Panc1 (cell line): ENCODE measurements at regions not wholly inside any gene's neighbourhood (a gene's known extent, or its start where the extent isn't known, plus 50 kb on each side); places are given as distances from the start of the nearest gene placed in this dataset.

Source experiments
- ATAC-seq: fragments of 200-7000 bp; cut with Tn5 transposase; 2 replicates; pipeline ENCODE4 v1.9.1; 2020; ENCODE audit warnings: mild to moderate bottlenecking, moderate library complexity
- BruUV-seq: library from RNA; stranded (reverse); fragments of 400-500 nt; replicated peaks from 2 replicates; lab custom pipeline; 2021; lab: Mats Ljungman, UMichigan
- CTCF ChIA-PET: fragments of 300-600 bp; sonication (Branson Sonifier 250); formaldehyde crosslinking; loops from one replicate; lab custom pipeline; 2022; ENCODE audit warnings: antibody characterized with exemption; lab: Charles Lee
- POLR2A ChIA-PET: fragments of 300-600 bp; sonication (Branson Sonifier 250); formaldehyde crosslinking; loops from one replicate; lab custom pipeline; 2022; ENCODE audit warnings: antibody characterized with exemption; lab: Charles Lee
- DNase-seq: peaks from one replicate; pipeline ENCODE4 v3.0.0-alpha.2; 2010; ENCODE audit warnings: low read depth, low spot score
- H3K27ac ChIP-seq: 2 replicates; pipeline ENCODE4 v1.5.1; 2011; ENCODE audit warnings: mild to moderate bottlenecking, low read length, inconsistent platforms
- H3K27me3 ChIP-seq: fragments of 200-500 bp; sonication (Bioruptor generic); 2 replicates; pipeline ENCODE4 v1.6.0; 2014; ENCODE audit warnings: low read length, inconsistent platforms; ENCODE audit not compliant: control insufficient read depth, insufficient read depth
- H3K36me3 ChIP-seq: fragments of 200-500 bp; sonication (Bioruptor generic); 2 replicates; pipeline ENCODE4 v1.5.1; 2014; ENCODE audit warnings: inconsistent platforms, mild to moderate bottlenecking, low read length, moderate library complexity; ENCODE audit not compliant: control insufficient read depth, insufficient read depth
- H3K4me1 ChIP-seq: 2 replicates; pipeline ENCODE4 v1.5.1; 2011; ENCODE audit warnings: inconsistent platforms, mild to moderate bottlenecking, low read length, moderate library complexity; ENCODE audit not compliant: control insufficient read depth, insufficient read depth
- H3K4me3 ChIP-seq, 2 experiments: 2 replicates each; pipeline ENCODE4 v1.5.1; 2011 to 2012; ENCODE audit warnings: low read depth in 2 of 2, low read length in 2 of 2, mild to moderate bottlenecking in 2 of 2, inconsistent platforms in 1 of 2, moderate library complexity in 1 of 2
- H3K9me3 ChIP-seq: fragments of 200-500 bp; sonication (Bioruptor generic); 2 replicates; pipeline ENCODE4 v1.5.1; 2014; ENCODE audit warnings: low read depth, mild to moderate bottlenecking, inconsistent platforms, low read length, moderate library complexity; ENCODE audit not compliant: control insufficient read depth, insufficient read depth
- CTCF ChIP-seq: fragments of 450-650 bp; IDR thresholded peaks from 2 replicates; pipeline ENCODE4 v1.5.1; 2017; ENCODE audit warnings: mild to moderate bottlenecking
- POLR2AphosphoS5 ChIP-seq: IDR thresholded peaks from 2 replicates; pipeline ENCODE4 v1.6.1; 2012; ENCODE audit warnings: mild to moderate bottlenecking, low read depth, low read length, moderate library complexity
- SIN3A ChIP-seq: IDR thresholded peaks from 2 replicates; pipeline ENCODE4 v1.6.1; 2012; ENCODE audit warnings: low read depth, mild to moderate bottlenecking, low read length, moderate library complexity, borderline replicate concordance; ENCODE audit not compliant: insufficient read depth
- TCF7L2 ChIP-seq: IDR thresholded peaks from 2 replicates; pipeline ENCODE4 v1.6.1; 2011; ENCODE audit warnings: mild to moderate bottlenecking, low read depth, low read length, inconsistent platforms
- in situ Hi-C: cut with HindIII; loops from 2 replicates; pipeline ENCODE4 v1.10.0; 2016; ENCODE audit warnings: low sequenced_read_pairs, low pct_unique_long_range_greater_than_20kb
- intact Hi-C: fragments of 100-400 bp; cut with micrococcal nuclease; formaldehyde crosslinking; loops from one replicate; pipeline ENCODE4 v1.10.0; 2022; ENCODE audit not compliant: unreplicated experiment
- TF ChIP-seq, protein P1 (sequence below), 2 experiments: IDR thresholded peaks; 2 replicates each; pipeline ENCODE4 v1.6.1; 2011 to 2012; ENCODE audit warnings: low read depth in 2 of 2, control low read depth in 1 of 2, low read length in 1 of 2, mild to moderate bottlenecking in 1 of 2, moderate library complexity in 1 of 2; ENCODE audit not compliant: insufficient read depth in 1 of 2

- no peaks in the 10 kb centered on the region; the same call in 1 of the 2 replicates for H3K27me3 ChIP-seq
- DNase-seq (no peak), ATAC-seq (no peak)
- H3K9me3 ChIP-seq, result no peaks in the 10 kb centered on the region
- no TSS peak for BruUV-seq
- TF ChIP-seq, protein P1, sequence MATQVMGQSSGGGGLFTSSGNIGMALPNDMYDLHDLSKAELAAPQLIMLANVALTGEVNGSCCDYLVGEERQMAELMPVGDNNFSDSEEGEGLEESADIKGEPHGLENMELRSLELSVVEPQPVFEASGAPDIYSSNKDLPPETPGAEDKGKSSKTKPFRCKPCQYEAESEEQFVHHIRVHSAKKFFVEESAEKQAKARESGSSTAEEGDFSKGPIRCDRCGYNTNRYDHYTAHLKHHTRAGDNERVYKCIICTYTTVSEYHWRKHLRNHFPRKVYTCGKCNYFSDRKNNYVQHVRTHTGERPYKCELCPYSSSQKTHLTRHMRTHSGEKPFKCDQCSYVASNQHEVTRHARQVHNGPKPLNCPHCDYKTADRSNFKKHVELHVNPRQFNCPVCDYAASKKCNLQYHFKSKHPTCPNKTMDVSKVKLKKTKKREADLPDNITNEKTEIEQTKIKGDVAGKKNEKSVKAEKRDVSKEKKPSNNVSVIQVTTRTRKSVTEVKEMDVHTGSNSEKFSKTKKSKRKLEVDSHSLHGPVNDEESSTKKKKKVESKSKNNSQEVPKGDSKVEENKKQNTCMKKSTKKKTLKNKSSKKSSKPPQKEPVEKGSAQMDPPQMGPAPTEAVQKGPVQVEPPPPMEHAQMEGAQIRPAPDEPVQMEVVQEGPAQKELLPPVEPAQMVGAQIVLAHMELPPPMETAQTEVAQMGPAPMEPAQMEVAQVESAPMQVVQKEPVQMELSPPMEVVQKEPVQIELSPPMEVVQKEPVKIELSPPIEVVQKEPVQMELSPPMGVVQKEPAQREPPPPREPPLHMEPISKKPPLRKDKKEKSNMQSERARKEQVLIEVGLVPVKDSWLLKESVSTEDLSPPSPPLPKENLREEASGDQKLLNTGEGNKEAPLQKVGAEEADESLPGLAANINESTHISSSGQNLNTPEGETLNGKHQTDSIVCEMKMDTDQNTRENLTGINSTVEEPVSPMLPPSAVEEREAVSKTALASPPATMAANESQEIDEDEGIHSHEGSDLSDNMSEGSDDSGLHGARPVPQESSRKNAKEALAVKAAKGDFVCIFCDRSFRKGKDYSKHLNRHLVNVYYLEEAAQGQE (IDR thresholded peaks at IDR 0.05; ENCODE audit: insufficient read depth in 1 of 2, low read depth in 2 of 2, low read length in 1 of 2), result no peak
- TF ChIP-seq POLR2AphosphoS5, result no peak
- TF ChIP-seq CTCF, result no peak
- no peak for TF ChIP-seq TCF7L2
- no peak for TF ChIP-seq SIN3A
- no peak overlapping the region for H3K4me3 ChIP-seq
- in situ Hi-C loops, result no loop called here
- H3K4me1 ChIP-seq, result no peaks in the 10 kb centered on the region
- no peak overlapping the region for H3K27ac ChIP-seq
- no peaks in the 10 kb centered on the region for H3K36me3 ChIP-seq
- intact Hi-C loops, result no loop called here
- ChIA-PET CTCF (no interaction called here), POLR2A (no interaction called here)
These were observed 223.1 kb upstream of the LEF1 start for GRCh38 chr4:108391701-108392455.

- no peak overlapping the region for H3K27ac ChIP-seq
- ChIA-PET CTCF (no interaction called here), POLR2A (no interaction called here)
- no peaks in the 10 kb centered on the region for H3K4me1 ChIP-seq
- no peaks in the 10 kb centered on the region for H3K9me3 ChIP-seq
- ATAC-seq (no peak), DNase-seq (no peak)
- no TSS peak for BruUV-seq
- 0 out of 2 replicates have a peak, but pooled peaks cover 3% of the 10 kb centered on the region for H3K27me3 ChIP-seq
- H3K4me3 ChIP-seq, result no peak overlapping the region
- in situ Hi-C loops (no loop called here), intact Hi-C loops (no loop called here)
- no peaks in the 10 kb centered on the region for H3K36me3 ChIP-seq
- TF ChIP-seq, protein P1 (IDR thresholded peaks at IDR 0.05; ENCODE audit: insufficient read depth in 1 of 2, low read depth in 2 of 2, low read length in 1 of 2), result no peak
- TF ChIP-seq POLR2AphosphoS5 (no peak), SIN3A (no peak), CTCF (no peak), TCF7L2 (no peak)
These were observed 216.3 kb upstream of the LEF1 start for GRCh38 chr4:108385076-108385475.
